ENCODE measurements at regions not wholly inside any gene's neighbourhood (a gene's known extent, or its start where the extent isn't known, plus 50 kb on each side); places are given as distances from the start of the nearest gene placed in this dataset.

DNA sequence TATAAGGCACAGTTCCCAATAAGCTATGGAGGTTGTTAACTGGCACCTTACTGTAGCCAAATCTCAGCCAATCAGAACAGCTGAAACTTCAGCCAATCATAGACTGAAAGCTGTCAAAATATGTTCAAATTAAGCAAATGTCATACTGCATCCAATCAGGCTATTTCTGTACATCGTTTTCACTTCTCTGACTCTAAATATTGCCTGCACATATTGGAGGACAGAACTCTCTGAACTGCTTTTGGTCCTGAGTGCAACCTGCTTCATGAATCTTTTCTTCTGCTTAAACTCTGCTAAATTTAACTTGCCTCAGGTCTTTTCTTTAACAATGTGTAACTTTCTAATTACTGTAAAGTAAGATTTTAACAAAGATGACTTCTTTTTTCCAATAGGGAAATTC lies 1198.9 kb upstream of the PCDH7 start:
- Mint-ChIP-seq H3K27ac (no peak overlapping the region), H3K9me3 (peaks cover 20 to 22% of the 10 kb centered on the region in 2 donors), H3K36me3 (no peaks in the 10 kb centered on the region)
- ATAC-seq (no peak), DNase-seq (ENCODE audit: low spot score in 2 of 2) (no peak)

DNA sequence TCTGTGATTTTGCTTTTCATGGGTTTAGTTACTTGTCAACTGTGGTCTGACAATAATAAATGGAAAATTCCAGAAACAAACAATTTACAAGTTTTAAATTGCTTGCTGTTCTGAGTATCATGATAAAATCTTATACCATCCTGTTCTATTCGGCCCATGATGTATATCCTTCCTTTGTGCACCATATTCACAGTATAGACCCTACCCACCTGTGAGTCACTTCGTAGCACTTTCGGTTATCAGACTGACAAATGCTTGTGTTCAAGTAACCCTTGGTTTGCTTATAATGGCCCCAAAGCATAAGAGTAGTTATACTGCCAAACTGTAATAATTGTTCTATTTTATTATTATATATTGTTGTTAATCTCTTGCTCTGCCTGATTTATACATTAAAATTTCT lies 1183.4 kb upstream of the PCDH7 start:
- H3K9me3 Mint-ChIP-seq: peaks cover 8 to 9% of the 10 kb centered on the region in 2 donors
- ATAC-seq (no peak), DNase-seq (ENCODE audit: low spot score in 2 of 2) (no peak)
- no peak overlapping the region for H3K27ac Mint-ChIP-seq
- no peaks in the 10 kb centered on the region for H3K36me3 Mint-ChIP-seq

DNA sequence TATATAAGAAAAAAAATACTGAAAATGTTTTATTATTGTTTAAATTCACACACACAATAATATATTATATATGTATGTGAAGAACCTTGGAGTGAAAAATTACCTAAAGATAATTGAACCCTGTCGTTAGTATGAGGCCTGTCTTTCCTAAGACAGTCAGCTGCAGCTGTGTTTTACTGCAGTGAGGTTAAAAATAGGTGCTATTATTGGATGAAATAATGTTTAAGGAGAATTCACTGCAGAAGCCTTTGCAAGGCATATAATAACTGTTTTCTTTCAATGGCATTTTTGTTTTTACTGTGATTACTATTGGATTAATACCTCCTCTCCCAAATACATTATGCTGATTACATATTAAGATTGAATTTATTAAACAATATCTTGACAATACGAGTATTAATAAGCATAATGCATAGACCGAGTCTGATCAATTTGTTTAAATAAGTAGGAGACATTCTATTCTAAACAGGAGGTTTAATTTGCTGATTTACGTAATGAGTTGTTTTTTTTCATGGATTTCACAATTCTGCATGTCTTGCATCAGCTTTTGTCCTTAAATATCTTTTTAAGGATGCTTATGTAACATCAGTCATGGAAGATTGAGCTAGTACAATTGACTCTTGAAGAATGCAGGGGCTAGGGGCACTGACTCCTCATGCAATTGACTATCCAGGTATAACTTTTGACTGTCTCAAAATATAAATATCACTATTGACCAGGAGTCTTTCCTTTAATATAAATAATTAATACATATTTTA lies 1181.1 kb upstream of the PCDH7 start:
- no peak overlapping the region for H3K27ac Mint-ChIP-seq
- peaks cover 0 to 5% of the 10 kb centered on the region in 2 donors for H3K36me3 Mint-ChIP-seq
- ATAC-seq (no peak), DNase-seq (ENCODE audit: low spot score in 2 of 2) (no peak)
- peaks cover 2 to 7% of the 10 kb centered on the region in 2 donors for H3K9me3 Mint-ChIP-seq

DNA sequence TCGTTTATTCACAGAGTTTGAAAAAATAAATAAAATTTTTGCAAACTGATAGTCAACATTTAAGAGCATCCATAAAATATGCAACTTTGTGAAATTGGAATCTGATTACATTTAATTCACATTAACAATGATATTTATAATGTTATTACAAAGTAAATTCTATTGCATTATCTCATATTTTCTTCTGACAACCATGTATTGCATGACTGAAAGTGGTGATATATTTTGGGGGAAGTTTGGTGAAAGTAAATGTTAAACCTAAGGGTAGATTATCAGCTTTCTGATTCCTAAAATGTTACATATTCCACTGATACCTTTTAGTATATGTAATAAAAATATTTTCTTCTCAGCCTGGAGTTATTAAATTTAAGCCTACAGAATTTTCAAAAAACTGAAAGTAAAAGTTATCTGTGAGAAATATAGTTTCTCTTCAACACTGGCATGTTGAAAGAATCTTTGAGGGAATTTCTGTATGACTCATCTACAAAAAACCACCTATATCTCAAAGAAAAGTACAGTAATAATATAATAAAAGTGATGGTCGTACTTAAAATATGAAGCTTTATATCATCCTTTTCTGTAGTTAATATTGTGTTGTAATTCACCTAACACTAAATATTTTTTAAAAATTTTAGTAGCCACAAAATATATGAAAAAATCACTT lies 1179.6 kb upstream of the PCDH7 start:
- ATAC-seq (no peak), DNase-seq (ENCODE audit: low spot score in 2 of 2) (no peak)
- Mint-ChIP-seq H3K36me3 (peaks cover 0 to 5% of the 10 kb centered on the region in 2 donors), H3K27ac (no peak overlapping the region), H3K9me3 (peaks cover 7 to 10% of the 10 kb centered on the region in 2 donors)

DNA sequence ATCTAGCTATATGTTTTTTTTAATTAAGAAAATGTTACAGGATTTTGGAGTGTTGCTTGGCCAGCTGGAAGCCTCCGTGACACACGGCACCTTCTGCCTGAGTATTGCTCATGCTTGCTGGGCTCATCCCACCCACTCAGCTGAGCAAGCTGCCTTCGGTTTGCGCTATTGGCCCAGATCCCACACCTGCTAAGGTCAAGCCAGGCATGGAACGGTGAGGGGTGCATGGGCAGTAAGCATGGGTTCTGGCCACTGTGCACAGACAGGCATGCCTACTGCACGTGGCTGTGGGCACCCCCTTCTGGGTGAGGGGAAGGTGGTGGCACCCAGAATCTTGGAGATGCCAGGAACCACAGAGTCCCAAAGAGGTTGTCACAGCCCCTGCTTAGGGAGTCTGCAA lies 1178.4 kb upstream of the PCDH7 start:
- Mint-ChIP-seq H3K9me3 (peaks cover 7 to 10% of the 10 kb centered on the region in 2 donors), H3K36me3 (peaks cover 0 to 5% of the 10 kb centered on the region in 2 donors), H3K27ac (no peak overlapping the region)
- no peak for DNase-seq (ENCODE audit: low spot score in 2 of 2)
- ATAC-seq: no peak

DNA sequence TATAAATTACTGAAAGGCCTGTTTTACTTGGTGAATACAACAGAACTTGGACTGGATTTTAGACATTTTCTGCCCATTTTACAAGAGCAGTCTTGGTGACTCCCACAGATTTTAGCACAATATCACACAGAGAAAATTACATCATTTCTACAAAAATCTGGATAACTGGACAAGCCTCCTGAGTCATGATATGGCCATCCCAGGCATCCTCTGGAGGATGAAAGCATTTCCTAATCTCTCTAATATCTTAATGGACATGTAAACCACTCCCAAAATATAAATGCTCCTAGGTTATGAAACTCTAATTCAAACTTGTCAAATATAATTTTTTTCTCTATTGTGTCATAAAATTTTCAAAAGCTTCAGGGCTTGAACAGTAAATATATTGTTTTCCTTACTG lies 1170.8 kb upstream of the PCDH7 start:
- DNase-seq (ENCODE audit: low spot score in 2 of 2) (no peak), ATAC-seq (no peak)
- Mint-ChIP-seq H3K9me3 (peaks cover 17 to 24% of the 10 kb centered on the region in 2 donors), H3K27ac (no peak overlapping the region), H3K36me3 (no peaks in the 10 kb centered on the region)

DNA sequence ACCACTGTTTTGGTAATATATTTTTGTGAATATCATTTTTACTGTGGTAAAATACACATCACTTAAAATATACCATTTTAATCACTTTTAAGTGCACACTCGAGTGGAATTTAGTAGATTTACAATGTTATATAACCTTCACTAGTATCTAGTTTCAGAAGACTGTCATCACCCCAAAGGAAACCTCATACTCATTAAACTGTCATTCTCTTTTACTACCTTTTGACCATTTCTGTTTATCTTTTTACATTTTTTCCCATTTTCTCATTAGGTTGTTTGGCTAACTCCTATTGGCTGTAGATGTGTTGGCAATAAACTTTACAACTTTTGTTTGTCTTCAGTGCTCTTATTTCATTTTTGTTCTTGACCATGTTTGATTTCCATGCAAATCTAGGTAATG lies 1168.3 kb upstream of the PCDH7 start:
- ATAC-seq (no peak), DNase-seq (ENCODE audit: low spot score in 2 of 2) (no peak)
- Mint-ChIP-seq H3K36me3 (no peaks in the 10 kb centered on the region), H3K27ac (no peak overlapping the region), H3K9me3 (peaks cover 14 to 20% of the 10 kb centered on the region in 2 donors)

DNA sequence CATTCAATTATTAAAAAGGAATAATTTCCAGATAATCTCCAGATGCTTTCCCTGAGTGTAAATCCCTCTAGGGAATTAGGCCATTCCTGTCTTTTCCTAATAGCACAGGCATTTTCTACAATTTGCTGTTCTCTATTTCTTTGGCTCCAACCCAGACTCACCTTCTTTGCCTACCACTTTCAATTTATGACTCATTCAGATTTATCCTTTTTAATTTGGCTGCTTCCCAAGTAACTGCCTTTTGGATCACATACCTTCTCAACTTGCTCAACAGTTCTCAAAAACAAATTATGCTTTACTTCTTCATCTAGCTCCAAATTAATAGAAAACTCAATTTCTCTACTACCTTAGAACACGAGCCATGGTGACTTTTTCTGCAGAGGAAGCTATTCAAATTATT lies 1166.3 kb upstream of the PCDH7 start:
- no peak for DNase-seq (ENCODE audit: low spot score in 2 of 2)
- Mint-ChIP-seq H3K9me3 (peaks cover 16 to 33% of the 10 kb centered on the region in 2 donors), H3K36me3 (no peaks in the 10 kb centered on the region), H3K27ac (no peak overlapping the region)
- ATAC-seq: no peak

DNA sequence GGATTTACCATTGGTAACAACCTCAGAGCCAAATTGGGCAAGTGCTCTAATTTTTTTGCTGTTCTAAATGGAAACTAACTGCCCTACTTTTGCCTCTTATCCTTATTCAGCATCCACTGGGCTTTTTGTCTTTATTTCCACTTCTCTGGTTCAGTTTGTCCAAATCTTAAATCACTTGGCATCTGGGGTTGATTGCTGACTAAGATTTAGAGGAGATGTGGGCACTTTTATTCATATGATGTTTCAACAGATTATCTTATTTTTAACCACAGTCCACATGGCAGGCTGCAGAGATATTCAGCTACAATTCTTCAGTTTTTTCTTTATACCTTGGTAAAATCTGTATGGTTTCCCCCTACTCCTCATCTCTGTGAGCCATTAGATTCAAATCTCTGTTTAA lies 1161.4 kb upstream of the PCDH7 start:
- no peak for ATAC-seq
- no peak for DNase-seq (ENCODE audit: low spot score in 2 of 2)
- no peaks in the 10 kb centered on the region for H3K36me3 Mint-ChIP-seq
- H3K27ac Mint-ChIP-seq: no peak overlapping the region
- H3K9me3 Mint-ChIP-seq: peaks cover 13 to 32% of the 10 kb centered on the region in 2 donors

DNA sequence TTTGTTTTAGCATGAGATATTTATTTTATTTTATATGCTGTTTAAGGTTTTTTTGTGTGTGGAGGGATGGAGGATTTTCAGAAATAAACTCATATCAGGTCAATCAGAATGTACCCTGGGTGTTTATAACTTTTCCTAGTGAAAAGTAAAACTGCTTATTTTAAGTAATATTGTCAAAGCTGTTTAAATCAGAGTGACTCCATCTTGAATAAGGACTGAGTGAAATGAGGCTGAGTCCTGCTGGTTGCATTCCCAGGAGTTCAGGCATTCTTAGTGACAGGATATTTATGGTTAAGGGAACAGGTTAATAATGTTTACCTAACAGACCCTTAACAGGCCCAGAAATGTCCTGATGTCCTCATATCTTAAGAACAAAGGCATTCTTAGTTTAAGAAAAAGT lies 1160.9 kb upstream of the PCDH7 start:
- Mint-ChIP-seq H3K36me3 (no peaks in the 10 kb centered on the region), H3K9me3 (peaks cover 13 to 31% of the 10 kb centered on the region in 2 donors), H3K27ac (no peak overlapping the region)
- DNase-seq (ENCODE audit: low spot score in 2 of 2): no peak
- no peak for ATAC-seq

DNA sequence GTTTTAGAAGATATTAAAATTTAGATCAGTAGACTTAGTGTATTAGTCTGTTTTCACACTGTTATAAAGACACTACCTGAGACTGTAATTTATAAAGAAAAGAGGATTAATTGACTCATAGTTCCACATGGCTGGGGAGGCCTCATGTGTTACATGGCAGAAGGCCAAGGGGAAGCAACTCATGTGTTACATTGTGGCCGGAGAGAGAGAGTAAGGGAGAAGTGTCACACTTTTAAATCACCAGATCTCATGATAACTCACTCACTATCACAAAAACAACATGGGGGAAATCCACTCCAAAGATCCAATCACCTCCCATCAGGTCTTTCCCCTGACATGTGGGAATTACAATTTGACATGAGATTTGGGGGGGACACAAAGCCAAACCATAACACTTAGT lies 1159.7 kb upstream of the PCDH7 start:
- H3K36me3 Mint-ChIP-seq: no peaks in the 10 kb centered on the region
- H3K27ac Mint-ChIP-seq: no peak overlapping the region
- DNase-seq (ENCODE audit: low spot score in 2 of 2) (no peak), ATAC-seq (no peak)
- H3K9me3 Mint-ChIP-seq: peaks cover 22 to 36% of the 10 kb centered on the region in 2 donors

DNA sequence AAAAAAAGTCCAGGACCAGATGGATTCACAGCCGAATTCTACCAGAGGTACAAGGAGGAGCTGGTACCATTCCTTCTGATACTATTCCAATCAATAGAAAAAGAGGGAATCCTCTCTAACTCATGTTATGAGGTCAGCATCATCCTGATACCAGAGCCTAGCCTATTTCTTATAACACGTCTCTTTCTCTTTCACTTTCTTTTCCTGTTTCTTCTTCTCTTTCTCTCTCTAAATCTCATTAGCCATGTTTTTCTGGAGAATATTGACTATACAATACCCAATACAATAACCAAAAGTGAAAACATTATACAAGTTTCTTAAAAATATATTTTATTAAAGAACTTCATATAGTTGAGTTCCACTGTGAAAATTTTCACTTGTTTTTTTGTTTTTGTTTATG lies 1154.9 kb upstream of the PCDH7 start:
- no peak overlapping the region for H3K27ac Mint-ChIP-seq
- no peak for ATAC-seq
- H3K36me3 Mint-ChIP-seq: no peaks in the 10 kb centered on the region
- peaks cover 12 to 15% of the 10 kb centered on the region in 2 donors for H3K9me3 Mint-ChIP-seq
- DNase-seq (ENCODE audit: low spot score in 2 of 2): no peak

DNA sequence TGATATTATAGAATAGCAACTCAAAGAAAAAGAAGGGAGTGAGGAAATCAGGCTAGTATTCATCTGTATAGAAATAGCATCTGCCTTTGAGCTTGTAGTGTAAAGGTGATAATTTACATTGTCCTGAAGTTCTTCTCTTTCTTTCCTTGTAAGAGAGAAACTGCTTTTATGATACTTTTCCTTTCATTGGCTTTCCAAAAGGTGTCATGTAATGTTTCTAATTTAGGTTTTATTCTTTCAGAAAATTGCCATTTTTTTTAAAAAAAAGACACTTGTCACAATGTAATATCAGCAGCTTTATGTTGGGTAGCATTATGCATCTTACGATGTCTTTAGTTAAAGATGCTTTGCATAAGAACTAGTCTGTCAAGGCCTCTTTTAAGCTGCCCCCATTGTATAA lies 1153.8 kb upstream of the PCDH7 start:
- Mint-ChIP-seq H3K9me3 (peaks cover 10 to 12% of the 10 kb centered on the region in 2 donors), H3K27ac (no peak overlapping the region), H3K36me3 (no peaks in the 10 kb centered on the region)
- no peak for DNase-seq (ENCODE audit: low spot score in 2 of 2)
- ATAC-seq: no peak

DNA sequence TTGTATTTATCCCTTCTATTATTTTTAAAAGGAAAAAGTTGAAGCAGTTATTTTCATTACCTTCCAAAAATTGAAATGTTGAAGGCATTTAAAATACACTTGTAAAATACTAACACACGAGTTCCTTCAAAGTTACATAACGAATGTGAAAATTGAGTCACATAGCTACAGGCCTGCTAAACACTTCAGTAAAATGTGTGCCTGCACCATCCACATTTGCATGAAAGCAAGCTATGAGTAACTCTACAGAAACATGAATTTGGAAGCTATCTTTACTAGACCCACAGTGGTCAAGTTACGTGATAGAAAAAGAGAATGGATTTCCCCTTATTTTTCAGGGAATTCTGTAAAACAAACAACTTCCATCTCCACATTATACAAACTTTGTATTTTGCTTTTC lies 1148.8 kb upstream of the PCDH7 start:
- no peak for DNase-seq (ENCODE audit: low spot score in 2 of 2)
- Mint-ChIP-seq H3K9me3 (peaks cover 4 to 8% of the 10 kb centered on the region in 2 donors), H3K27ac (no peak overlapping the region), H3K36me3 (no peaks in the 10 kb centered on the region)
- ATAC-seq: no peak

DNA sequence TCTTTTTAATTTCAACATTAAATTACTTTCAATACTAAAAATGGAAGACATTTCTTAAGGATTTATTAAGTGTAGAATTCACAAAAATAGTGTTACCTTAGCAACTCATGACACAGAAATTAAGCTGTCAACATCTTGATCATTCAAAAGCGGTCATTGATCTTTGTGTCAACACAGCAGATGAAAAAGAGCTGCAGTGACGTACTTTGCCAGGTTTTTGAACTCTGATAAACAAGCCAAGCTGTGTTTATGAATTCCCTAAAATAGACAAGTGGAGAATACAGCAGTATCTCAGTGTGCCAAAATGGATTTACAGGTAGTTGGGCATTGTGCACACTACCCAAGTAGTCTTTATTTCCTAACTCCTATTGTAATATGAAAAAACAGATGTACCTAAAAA lies 1141.8 kb upstream of the PCDH7 start:
- no peak overlapping the region for H3K27ac Mint-ChIP-seq
- H3K9me3 Mint-ChIP-seq: peaks cover 15 to 19% of the 10 kb centered on the region in 2 donors
- ATAC-seq (no peak), DNase-seq (ENCODE audit: low spot score in 2 of 2) (no peak)
- no peaks in the 10 kb centered on the region for H3K36me3 Mint-ChIP-seq

DNA sequence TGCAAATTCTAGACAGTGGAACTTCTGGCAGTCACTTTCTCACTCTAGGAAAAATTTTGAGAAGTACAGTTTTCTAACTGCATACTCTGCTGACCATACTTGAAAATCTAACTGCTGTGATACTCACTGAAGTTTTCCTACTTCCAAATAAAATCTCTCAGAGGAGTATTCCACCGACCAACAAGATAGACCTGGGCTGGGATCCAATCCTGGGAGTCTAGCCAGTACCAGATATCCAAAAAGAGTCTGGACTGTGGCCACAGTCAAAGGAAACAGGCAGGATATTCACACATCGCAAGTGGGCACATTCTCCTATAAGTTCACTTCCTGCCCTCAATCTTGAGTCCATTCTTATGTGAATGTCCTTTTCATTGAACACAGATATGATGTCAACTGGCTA lies 1138.7 kb upstream of the PCDH7 start:
- H3K27ac Mint-ChIP-seq: no peak overlapping the region
- ATAC-seq (no peak), DNase-seq (ENCODE audit: low spot score in 2 of 2) (no peak)
- H3K9me3 Mint-ChIP-seq: peaks cover 14 to 19% of the 10 kb centered on the region in 2 donors
- H3K36me3 Mint-ChIP-seq: no peaks in the 10 kb centered on the region

DNA sequence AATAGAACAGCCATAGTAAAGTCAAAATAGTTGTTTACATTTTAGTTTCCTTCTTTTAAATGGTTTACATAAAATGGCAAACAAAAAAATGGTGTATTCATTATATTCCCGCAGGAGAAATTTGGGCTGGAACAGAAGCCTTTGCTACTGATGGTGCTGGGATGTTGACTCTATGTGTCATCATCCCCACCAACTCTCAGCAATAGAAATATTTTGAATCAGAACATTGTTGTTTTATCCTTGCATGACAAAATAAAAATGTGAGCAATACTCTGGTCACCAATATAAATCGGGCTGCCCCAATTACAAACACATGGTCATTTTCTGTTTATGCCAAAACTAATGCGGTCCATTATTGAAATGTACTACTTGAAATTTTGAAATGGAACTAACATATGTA lies 1131.6 kb upstream of the PCDH7 start:
- Mint-ChIP-seq H3K9me3 (peaks cover 9 to 24% of the 10 kb centered on the region in 2 donors), H3K36me3 (no peaks in the 10 kb centered on the region), H3K27ac (no peak overlapping the region)
- ATAC-seq (no peak), DNase-seq (ENCODE audit: low spot score in 2 of 2) (no peak)

DNA sequence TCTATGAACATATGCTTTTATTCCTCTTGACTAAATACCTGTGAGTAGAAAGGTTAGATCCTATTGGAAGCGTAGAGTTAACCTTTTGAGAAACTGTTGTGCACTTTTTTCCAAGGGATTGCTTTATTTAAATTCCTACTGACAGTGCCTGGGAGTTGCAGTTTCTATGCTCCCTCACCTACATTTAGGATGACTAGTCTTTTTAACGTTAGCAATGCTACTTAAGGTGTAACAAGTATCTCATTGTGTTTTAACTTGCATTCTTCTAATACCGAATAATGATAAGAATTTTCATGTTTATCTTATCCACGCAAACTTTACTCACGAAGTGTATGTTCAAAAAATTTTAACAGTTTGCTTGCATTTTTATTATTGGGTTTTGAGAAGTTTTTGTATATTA lies 1123.9 kb upstream of the PCDH7 start:
- DNase-seq (ENCODE audit: low spot score in 2 of 2) (no peak), ATAC-seq (no peak)
- Mint-ChIP-seq H3K36me3 (peaks cover 0 to 4% of the 10 kb centered on the region in 2 donors), H3K9me3 (peaks cover 21 to 23% of the 10 kb centered on the region in 2 donors), H3K27ac (no peak overlapping the region)

Data from activated naive CD4-positive, alpha-beta T cell treated with anti-CD3 and anti-CD28 coated beads, Interleukin-2, amount 50 U/mL, for 72 hours (primary cell).